OCI-LY3 (cell line): ENCODE measurements at regions not wholly inside any gene's neighbourhood (a gene's known extent, or its start where the extent isn't known, plus 50 kb on each side); places are given as distances from the start of the nearest gene placed in this dataset.

Experiments
- EZH2phosphoT487 ChIP-seq: fragments of 200-600 bp; shearing (Covaris generic); IDR thresholded peaks from 2 replicates; pipeline ENCODE4 v1.6.1; 2018; ENCODE audit warnings: antibody characterized with exemption, mixed run types, low read depth
- TF ChIP-seq, protein P1 (sequence below): fragments of 200-600, 300-600 bp; sonication (generic); IDR thresholded peaks from 2 replicates; pipeline ENCODE4 v1.5.1; 2014; ENCODE audit warnings: antibody characterized with exemption, low read length, low read depth

DNA sequence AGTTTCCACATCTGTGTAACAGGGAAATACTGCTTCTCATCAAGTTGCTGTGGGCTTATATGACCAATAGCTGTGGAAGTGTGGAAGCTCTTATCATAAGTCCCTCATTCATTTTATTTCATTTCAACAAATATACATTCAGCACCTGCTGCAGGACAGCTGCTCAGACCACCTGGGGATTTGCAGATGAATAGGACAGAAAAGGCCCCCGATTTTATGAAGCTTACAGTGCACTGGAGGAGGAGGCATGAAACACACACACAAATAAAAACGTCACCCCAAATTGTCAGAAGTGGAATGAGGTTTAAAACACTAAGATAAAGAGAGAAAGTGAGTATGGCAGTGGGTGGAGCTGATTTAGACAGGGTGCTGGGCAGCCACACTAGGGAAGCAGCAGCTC lies 107.2 kb downstream of the DRD1 start:
- TF ChIP-seq, protein P1, sequence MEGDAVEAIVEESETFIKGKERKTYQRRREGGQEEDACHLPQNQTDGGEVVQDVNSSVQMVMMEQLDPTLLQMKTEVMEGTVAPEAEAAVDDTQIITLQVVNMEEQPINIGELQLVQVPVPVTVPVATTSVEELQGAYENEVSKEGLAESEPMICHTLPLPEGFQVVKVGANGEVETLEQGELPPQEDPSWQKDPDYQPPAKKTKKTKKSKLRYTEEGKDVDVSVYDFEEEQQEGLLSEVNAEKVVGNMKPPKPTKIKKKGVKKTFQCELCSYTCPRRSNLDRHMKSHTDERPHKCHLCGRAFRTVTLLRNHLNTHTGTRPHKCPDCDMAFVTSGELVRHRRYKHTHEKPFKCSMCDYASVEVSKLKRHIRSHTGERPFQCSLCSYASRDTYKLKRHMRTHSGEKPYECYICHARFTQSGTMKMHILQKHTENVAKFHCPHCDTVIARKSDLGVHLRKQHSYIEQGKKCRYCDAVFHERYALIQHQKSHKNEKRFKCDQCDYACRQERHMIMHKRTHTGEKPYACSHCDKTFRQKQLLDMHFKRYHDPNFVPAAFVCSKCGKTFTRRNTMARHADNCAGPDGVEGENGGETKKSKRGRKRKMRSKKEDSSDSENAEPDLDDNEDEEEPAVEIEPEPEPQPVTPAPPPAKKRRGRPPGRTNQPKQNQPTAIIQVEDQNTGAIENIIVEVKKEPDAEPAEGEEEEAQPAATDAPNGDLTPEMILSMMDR: no peak
- no peak for TF ChIP-seq EZH2phosphoT487
